DOHH2 (cell line): ENCODE measurements at regions not wholly inside any gene's neighbourhood (a gene's known extent, or its start where the extent isn't known, plus 50 kb on each side); places are given as distances from the start of the nearest gene placed in this dataset.

Experiments
- EZH2phosphoT487 ChIP-seq: fragments of 200-600 bp; sonication (generic); IDR thresholded peaks from 2 replicates; pipeline ENCODE4 v1.6.1; 2017; ENCODE audit warnings: borderline replicate concordance, mild to moderate bottlenecking, antibody characterized with exemption, low read length, moderate library complexity, mixed read lengths
- TF ChIP-seq, protein P1 (sequence below): fragments of 200-600 bp; sonication (generic); IDR thresholded peaks from one replicate; pipeline ENCODE4 v1.5.1; 2014; ENCODE audit warnings: antibody characterized with exemption, mild to moderate bottlenecking, low read depth, low read length; ENCODE audit not compliant: poor library complexity, severe bottlenecking

DNA sequence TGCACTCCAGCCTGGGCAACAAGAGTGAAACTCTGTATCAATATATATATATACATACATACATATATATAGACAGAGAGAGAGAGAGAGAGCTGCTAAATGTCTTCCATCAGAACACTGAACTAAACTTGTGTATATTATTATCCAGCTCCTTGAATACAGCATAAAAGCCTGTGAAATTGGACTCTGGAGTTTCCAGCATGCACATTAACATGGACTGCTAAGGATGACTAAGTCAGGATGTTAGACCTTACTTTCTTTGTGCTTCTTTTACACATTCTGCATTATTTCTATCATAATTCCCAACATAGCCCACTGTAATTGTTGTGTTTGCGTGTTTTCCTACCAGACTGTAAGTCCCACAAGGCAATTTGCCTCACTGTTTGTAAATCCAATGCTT is 259.1 kb downstream of the TGFB2 start:
- TF ChIP-seq, protein P1, sequence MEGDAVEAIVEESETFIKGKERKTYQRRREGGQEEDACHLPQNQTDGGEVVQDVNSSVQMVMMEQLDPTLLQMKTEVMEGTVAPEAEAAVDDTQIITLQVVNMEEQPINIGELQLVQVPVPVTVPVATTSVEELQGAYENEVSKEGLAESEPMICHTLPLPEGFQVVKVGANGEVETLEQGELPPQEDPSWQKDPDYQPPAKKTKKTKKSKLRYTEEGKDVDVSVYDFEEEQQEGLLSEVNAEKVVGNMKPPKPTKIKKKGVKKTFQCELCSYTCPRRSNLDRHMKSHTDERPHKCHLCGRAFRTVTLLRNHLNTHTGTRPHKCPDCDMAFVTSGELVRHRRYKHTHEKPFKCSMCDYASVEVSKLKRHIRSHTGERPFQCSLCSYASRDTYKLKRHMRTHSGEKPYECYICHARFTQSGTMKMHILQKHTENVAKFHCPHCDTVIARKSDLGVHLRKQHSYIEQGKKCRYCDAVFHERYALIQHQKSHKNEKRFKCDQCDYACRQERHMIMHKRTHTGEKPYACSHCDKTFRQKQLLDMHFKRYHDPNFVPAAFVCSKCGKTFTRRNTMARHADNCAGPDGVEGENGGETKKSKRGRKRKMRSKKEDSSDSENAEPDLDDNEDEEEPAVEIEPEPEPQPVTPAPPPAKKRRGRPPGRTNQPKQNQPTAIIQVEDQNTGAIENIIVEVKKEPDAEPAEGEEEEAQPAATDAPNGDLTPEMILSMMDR, result no peak
- no peak for TF ChIP-seq EZH2phosphoT487
